ENCODE measurements at regions not wholly inside any gene's neighbourhood (a gene's known extent, or its start where the extent isn't known, plus 50 kb on each side); places are given as distances from the start of the nearest gene placed in this dataset.

GRCh38 chr13:73671011-73671410, 463.2 kb downstream of the KLF12 start:
- TF ChIP-seq EZH2 (IDR thresholded peaks at IDR 0.05), result no peak
- no peak for TF ChIP-seq FOXP2 (optimal IDR thresholded peaks at IDR 0.05; ENCODE audit: control extremely low read depth, extremely low read length, insufficient read depth)
- no peak for TF ChIP-seq POLR2AphosphoS5 (IDR thresholded peaks at IDR 0.05; ENCODE audit: borderline replicate concordance, low read depth, low read length)

Data from SK-N-MC (cell line).